ENCODE measurements at regions not wholly inside any gene's neighbourhood (a gene's known extent, or its start where the extent isn't known, plus 50 kb on each side); places are given as distances from the start of the nearest gene placed in this dataset.
"Not testable (repeated sequence)": the region's sequence is repeated elsewhere in the genome, so short reads cannot be mapped to it uniquely, and the experiment has no call there.

DNA sequence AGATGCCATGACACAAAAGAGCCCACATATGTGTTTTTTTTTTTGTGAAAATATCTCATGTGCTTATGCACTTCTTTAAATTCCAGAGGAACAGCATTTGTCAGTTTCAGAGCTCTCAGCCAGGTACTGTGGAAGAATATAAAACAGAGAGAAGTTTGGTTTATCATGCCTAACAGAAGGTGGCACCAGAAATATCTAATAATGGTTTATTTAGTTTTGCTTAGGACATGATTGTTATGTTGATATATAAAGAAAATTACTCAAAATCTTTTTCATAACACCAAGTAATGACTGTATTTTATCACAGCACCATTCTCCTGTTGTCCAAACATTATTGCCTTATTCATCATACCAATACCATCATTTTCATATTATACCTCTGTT, 455.6 kb upstream of the ACTBL2 start:
- TF ChIP-seq, protein P1, sequence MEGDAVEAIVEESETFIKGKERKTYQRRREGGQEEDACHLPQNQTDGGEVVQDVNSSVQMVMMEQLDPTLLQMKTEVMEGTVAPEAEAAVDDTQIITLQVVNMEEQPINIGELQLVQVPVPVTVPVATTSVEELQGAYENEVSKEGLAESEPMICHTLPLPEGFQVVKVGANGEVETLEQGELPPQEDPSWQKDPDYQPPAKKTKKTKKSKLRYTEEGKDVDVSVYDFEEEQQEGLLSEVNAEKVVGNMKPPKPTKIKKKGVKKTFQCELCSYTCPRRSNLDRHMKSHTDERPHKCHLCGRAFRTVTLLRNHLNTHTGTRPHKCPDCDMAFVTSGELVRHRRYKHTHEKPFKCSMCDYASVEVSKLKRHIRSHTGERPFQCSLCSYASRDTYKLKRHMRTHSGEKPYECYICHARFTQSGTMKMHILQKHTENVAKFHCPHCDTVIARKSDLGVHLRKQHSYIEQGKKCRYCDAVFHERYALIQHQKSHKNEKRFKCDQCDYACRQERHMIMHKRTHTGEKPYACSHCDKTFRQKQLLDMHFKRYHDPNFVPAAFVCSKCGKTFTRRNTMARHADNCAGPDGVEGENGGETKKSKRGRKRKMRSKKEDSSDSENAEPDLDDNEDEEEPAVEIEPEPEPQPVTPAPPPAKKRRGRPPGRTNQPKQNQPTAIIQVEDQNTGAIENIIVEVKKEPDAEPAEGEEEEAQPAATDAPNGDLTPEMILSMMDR (IDR thresholded peaks at IDR 0.05; ENCODE audit: low read length, missing control alignments): no peak
- no peak overlapping the region for H3K4me3 ChIP-seq (replicated peaks; ENCODE audit: low read depth, low read length)
- no peak for DNase-seq (ENCODE audit: low read depth)

DNA sequence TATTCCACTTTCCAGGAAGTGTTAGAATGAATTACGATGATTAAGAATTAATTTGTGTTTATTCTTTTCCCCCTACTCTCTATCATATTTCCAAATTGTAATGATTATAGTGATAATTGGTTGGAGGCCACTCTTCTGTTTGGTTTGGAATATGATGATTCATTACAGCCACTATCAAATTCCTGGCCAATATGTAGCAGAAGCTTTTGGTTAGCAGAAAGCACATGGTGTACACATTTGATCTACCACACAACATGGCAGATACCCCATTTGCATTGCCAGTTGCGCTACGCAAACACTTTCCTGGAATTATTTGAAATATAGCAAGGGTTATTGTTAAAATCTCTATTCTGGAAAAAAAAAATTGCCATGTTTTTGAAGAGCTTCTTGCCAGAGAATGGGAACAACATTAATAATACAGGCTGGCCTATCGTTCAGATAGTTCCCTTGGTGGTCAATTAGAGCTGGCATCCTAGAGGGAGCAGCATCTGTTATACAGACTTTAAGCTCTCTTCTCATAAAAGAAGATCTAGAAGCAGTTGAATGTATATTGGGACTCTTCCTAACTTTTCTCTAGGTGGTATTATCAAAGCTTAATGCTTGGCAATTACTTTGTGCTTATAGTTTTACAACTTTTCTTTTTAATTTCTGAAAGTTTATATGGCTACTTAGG, 455.0 kb upstream of the ACTBL2 start:
- TF ChIP-seq, protein P1 (IDR thresholded peaks at IDR 0.05; ENCODE audit: low read length, missing control alignments): no peak
- H3K4me3 ChIP-seq (replicated peaks; ENCODE audit: low read depth, low read length): no peak overlapping the region
- DNase-seq (ENCODE audit: low read depth): no peak

DNA sequence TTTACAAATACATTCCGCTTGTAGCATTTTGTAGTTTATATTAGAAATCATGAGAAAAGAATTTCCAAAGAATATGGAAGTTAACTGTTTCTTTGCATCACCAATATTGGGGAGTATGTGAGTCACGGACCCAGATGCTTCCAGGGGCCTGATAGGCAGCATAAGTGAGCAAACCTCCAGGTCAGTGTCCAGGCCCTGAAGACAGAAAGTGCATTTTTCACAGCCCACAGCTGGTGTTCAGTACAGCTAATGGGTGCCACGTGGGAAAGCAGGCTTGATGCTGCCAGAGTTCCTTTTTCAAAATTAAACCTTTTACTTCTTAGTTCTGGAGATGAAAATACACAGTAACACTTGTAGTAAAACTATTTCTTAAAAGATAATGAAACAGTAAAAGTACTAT, 454.4 kb upstream of the ACTBL2 start:
- TF ChIP-seq, protein P1 (IDR thresholded peaks at IDR 0.05; ENCODE audit: low read length, missing control alignments): no peak
- DNase-seq (ENCODE audit: low read depth): peak; percentile 3

DNA sequence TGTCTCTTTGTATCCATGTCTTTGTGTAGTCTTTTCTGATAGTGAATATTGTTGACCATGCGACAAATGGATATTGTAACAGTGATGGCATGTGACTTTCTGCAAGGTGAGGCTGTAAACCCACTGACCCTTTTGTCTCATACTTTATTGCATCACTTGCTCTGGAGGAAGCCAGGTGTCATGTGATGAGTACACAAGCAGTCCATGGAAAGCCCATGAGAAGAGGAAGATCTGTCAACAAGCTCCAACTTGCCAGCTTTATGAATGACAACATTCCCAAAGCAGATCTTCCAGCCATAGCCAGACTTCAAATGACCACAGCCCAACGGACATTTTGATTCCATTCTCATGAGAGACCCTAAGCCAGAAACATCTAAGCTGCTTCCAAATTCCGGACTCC, 450.1 kb upstream of the ACTBL2 start:
- TF ChIP-seq, protein P1 (IDR thresholded peaks at IDR 0.05; ENCODE audit: low read length, missing control alignments): no peak
- H3K4me3 ChIP-seq (replicated peaks; ENCODE audit: low read depth, low read length): no peak overlapping the region
- DNase-seq (ENCODE audit: low read depth): no peak

More for the DNA sequence above, 454.4 kb upstream of the ACTBL2 start:
- H3K4me3 ChIP-seq (replicated peaks; ENCODE audit: low read depth, low read length): no peak overlapping the region

DNA sequence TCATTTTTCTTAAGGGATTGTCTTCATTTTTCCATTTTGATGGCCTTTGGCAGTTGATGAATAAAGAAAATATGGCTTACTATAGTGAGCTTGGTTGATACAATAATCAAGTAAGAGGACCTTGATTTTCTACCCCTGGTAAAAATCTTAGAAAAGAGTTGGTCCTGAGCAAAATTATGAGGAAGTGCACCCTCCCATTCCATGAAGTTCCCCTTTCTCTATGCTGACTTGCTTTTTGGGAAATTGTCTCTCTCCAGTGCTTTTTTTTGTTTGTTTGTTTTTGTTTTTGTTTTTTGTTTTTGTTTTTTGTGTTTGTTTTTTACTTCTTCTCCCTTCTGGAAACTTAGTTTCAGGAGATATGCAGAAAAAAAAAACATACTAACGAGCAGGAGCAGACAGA, 449.2 kb upstream of the ACTBL2 start:
- TF ChIP-seq, protein P1 (IDR thresholded peaks at IDR 0.05; ENCODE audit: low read length, missing control alignments): no peak
- DNase-seq (ENCODE audit: low read depth): no peak
- H3K4me3 ChIP-seq (replicated peaks; ENCODE audit: low read depth, low read length): no peak overlapping the region

DNA sequence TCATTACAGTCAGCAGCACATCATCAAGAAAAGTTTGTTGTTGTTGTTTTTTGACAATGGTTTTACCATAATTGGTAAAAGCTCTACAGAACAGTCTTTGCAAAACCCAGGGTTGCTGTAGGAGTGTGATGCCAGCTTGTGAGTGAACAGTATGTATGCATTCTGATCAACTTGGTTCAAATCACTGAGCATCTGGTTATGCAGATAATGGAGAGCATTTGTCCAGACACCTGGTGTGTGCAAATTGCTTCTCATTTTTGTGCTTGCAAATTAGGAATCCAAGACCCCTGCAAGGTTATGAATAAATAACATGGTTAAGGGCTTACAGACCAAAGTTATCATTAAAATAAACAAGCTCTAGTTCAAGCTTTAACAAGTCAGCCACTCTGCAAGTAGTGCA, 448.7 kb upstream of the ACTBL2 start:
- no peak for DNase-seq (ENCODE audit: low read depth)
- TF ChIP-seq, protein P1 (IDR thresholded peaks at IDR 0.05; ENCODE audit: low read length, missing control alignments): no peak
- no peak overlapping the region for H3K4me3 ChIP-seq (replicated peaks; ENCODE audit: low read depth, low read length)

DNA sequence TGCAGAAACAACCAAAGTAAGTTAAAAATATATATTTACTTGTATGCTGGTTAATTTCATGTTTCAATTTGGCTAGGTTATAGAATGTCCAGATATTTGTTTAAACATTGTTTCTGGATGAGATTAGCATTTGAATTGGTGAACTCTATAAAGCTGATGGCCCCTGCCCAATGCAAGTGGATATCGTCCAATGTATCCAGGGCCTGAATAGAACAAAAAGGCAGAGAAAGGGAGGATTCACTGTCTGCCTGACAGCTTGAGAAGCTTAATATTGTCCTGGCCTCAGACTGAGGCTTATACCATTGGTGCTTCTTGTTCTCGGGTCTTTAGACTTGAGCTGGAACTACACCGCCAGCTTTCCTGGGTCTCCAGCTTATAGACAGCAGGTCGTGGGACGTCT, 446.7 kb upstream of the ACTBL2 start:
- TF ChIP-seq, protein P1 (IDR thresholded peaks at IDR 0.05; ENCODE audit: low read length, missing control alignments): no peak
- no peak for DNase-seq (ENCODE audit: low read depth)
- no peak overlapping the region for H3K4me3 ChIP-seq (replicated peaks; ENCODE audit: low read depth, low read length)

DNA sequence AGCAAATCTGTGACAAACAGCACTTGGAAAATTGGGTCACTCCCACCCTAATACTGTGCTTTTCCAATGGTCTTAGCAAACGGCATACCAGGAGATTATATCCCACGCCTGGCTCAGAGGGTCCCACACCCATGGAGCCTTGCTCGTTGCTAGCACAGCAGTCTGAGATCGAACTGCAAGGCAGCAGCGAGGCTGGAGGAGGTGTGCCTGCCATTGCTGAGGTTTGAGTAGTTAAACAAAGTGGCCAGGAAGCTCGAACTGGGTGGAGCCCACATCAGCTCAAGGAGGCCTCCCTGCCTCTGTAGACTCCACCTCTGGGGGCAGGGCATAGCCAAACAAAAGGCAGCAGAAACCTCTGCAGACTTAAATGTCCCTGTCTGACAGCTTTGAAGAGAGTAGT, 440.5 kb upstream of the ACTBL2 start:
- not testable (repeated sequence) for H3K4me3 ChIP-seq (replicated peaks; ENCODE audit: low read depth, low read length); DNase-seq (ENCODE audit: low read depth)
